ENCODE measurements at regions not wholly inside any gene's neighbourhood (a gene's known extent, or its start where the extent isn't known, plus 50 kb on each side); places are given as distances from the start of the nearest gene placed in this dataset.

GRCh38 chr6:137350857-137351256, 131.7 kb upstream of the IFNGR1 start:
- no peak for DNase-seq (ENCODE audit: low read depth)
- H3K4me3 ChIP-seq (ENCODE audit: low read length): no peak overlapping the region
- TF ChIP-seq CTCF (IDR thresholded peaks at IDR 0.05; ENCODE audit: insufficient read depth, low read depth, low read length, missing control alignments): no peak

- no peak for DNase-seq (ENCODE audit: low read depth)
- H3K4me3 ChIP-seq (ENCODE audit: low read length): no peak overlapping the region
- TF ChIP-seq CTCF (IDR thresholded peaks at IDR 0.05; ENCODE audit: insufficient read depth, low read depth, low read length, missing control alignments): no peak
Measured at GRCh38 chr6:137349856-137350830, 131.0 kb upstream of the IFNGR1 start.

GRCh38 chr6:137348777-137349176, 129.6 kb upstream of the IFNGR1 start:
- no peak for DNase-seq (ENCODE audit: low read depth)
- no peak overlapping the region for H3K4me3 ChIP-seq (ENCODE audit: low read length)
- no peak for TF ChIP-seq CTCF (IDR thresholded peaks at IDR 0.05; ENCODE audit: insufficient read depth, low read depth, low read length, missing control alignments)

- no peak for DNase-seq (ENCODE audit: low read depth)
- H3K4me3 ChIP-seq (ENCODE audit: low read length): no peak overlapping the region
- TF ChIP-seq CTCF (IDR thresholded peaks at IDR 0.05; ENCODE audit: insufficient read depth, low read depth, low read length, missing control alignments): no peak
Measured at GRCh38 chr6:137343241-137343640, 124.1 kb upstream of the IFNGR1 start.

- no peak overlapping the region for H3K4me3 ChIP-seq (ENCODE audit: low read length)
- TF ChIP-seq CTCF (IDR thresholded peaks at IDR 0.05; ENCODE audit: insufficient read depth, low read depth, low read length, missing control alignments): no peak
- no peak for DNase-seq (ENCODE audit: low read depth)
Measured at GRCh38 chr6:137342607-137343190, 123.5 kb upstream of the IFNGR1 start.

GRCh38 chr6:137341681-137342195, 122.6 kb upstream of the IFNGR1 start:
- H3K4me3 ChIP-seq (ENCODE audit: low read length): no peak overlapping the region
- DNase-seq (ENCODE audit: low read depth): peak; percentile 17
- no peak for TF ChIP-seq CTCF (IDR thresholded peaks at IDR 0.05; ENCODE audit: insufficient read depth, low read depth, low read length, missing control alignments)
